Kidney (tissue), 10 donors: ENCODE measurements at regions not wholly inside any gene's neighbourhood (a gene's known extent, or its start where the extent isn't known, plus 50 kb on each side); places are given as distances from the start of the nearest gene placed in this dataset.
"Not testable (repeated sequence)": the region's sequence is repeated elsewhere in the genome, so short reads cannot be mapped to it uniquely, and the experiment has no call there.

ENCODE experiments used
- DNase-seq, 5 donors: peaks; one replicate each; pipeline ENCODE4 v3.0.0-alpha.2; 2013 to 2020
- FAIRE-seq: peaks from 2 replicates; lab custom pipeline; 2012; peaks lifted over from hg19 to GRCh38; lab: Jason Lieb, UNC
- H3K27ac ChIP-seq, 2 donors: one replicate each; pipeline ENCODE4 v1.7.0; 2013; ENCODE audit warnings: low read depth in 2 of 2, low read length in 2 of 2, inconsistent platforms in 1 of 2
- H3K27me3 ChIP-seq: one replicate; pipeline ENCODE4 v1.7.1; 2013; ENCODE audit warnings: low read length, inconsistent platforms; ENCODE audit not compliant: control insufficient read depth, insufficient read depth
- H3K36me3 ChIP-seq, 3 donors: one replicate each; pipeline versions ENCODE4 v1.7.0 to v1.7.1; 2013; ENCODE audit warnings: low read length in 3 of 3, control low read depth in 1 of 3, inconsistent platforms in 1 of 3; ENCODE audit not compliant: insufficient read depth in 3 of 3, control insufficient read depth in 2 of 3
- H3K4me1 ChIP-seq, 3 donors: one replicate each; pipeline versions ENCODE4 v1.7.0 to v1.7.1; 2013; ENCODE audit warnings: low read length in 3 of 3, inconsistent platforms in 1 of 3, low read depth in 1 of 3; ENCODE audit not compliant: control insufficient read depth in 2 of 3, insufficient read depth in 2 of 3
- H3K4me3 ChIP-seq, 3 donors: one replicate each; pipeline versions ENCODE4 v1.7.0 to v1.8.1; 2013; ENCODE audit warnings: low read length in 3 of 3, control low read depth in 1 of 3, inconsistent platforms in 1 of 3
- H3K9ac ChIP-seq, 3 donors: one replicate each; pipeline versions ENCODE4 v1.7.0 to v1.7.1; 2013; ENCODE audit warnings: low read length in 3 of 3, control low read depth in 1 of 3, inconsistent platforms in 1 of 3
- H3K9me3 ChIP-seq, 3 donors: one replicate each; pipeline versions ENCODE4 v1.7.0 to v1.7.1; 2013; ENCODE audit warnings: low read length in 3 of 3, control low read depth in 1 of 3, inconsistent platforms in 1 of 3; ENCODE audit not compliant: control insufficient read depth in 2 of 3, insufficient read depth in 1 of 3
- intact Hi-C: fragments of 100-400 bp; cut with DNase I; formaldehyde crosslinking; loops from one replicate; pipeline ENCODE4 v1.11.1; 2022
- donor health status: control.
- donor health status: control.
- donor health status: DM: yes; HTN: yes; CAD: no.
- donor health status: Normal renal cell carcinoma (clear cell type).

- H3K9me3 ChIP-seq, H3K27ac ChIP-seq, intact Hi-C loops, FAIRE-seq, H3K36me3 ChIP-seq, H3K4me1 ChIP-seq, H3K27me3 ChIP-seq, H3K9ac ChIP-seq, H3K4me3 ChIP-seq: not testable (repeated sequence)
- peak in 2 of 5 donors; percentile 33 to 56 for DNase-seq
Measured at GRCh38 chr4:3596957-3597733, 64.9 kb upstream of the LRPAP1 start.

- peak in 2 of 5 donors; percentile 7 to 18 for DNase-seq
- intact Hi-C loops, H3K27me3 ChIP-seq, H3K9me3 ChIP-seq, H3K9ac ChIP-seq, H3K4me1 ChIP-seq, H3K4me3 ChIP-seq, H3K27ac ChIP-seq, H3K36me3 ChIP-seq, FAIRE-seq: not testable (repeated sequence)
Measured at GRCh38 chr4:3595627-3596291, 63.5 kb upstream of the LRPAP1 start.

- FAIRE-seq, result not testable (repeated sequence)
Measured at GRCh38 chr4:3594751-3595150, 62.5 kb upstream of the LRPAP1 start.

GRCh38 chr4:3589946-3590924 lies 58.0 kb upstream of the LRPAP1 start:
- H3K4me3 ChIP-seq, intact Hi-C loops, H3K27ac ChIP-seq, FAIRE-seq, H3K27me3 ChIP-seq, H3K9me3 ChIP-seq, H3K9ac ChIP-seq, H3K36me3 ChIP-seq, H3K4me1 ChIP-seq: not testable (repeated sequence)
- peak in 1 of 5 donors; percentile 15 for DNase-seq

More at GRCh38 chr4:3594751-3595150, 62.5 kb upstream of the LRPAP1 start:
- H3K36me3 ChIP-seq, H3K27me3 ChIP-seq, H3K4me1 ChIP-seq, H3K9ac ChIP-seq, DNase-seq, H3K4me3 ChIP-seq, H3K27ac ChIP-seq, H3K9me3 ChIP-seq, intact Hi-C loops: not testable (repeated sequence)

- H3K4me3 ChIP-seq, FAIRE-seq, H3K27me3 ChIP-seq, H3K36me3 ChIP-seq, H3K9me3 ChIP-seq, intact Hi-C loops, H3K27ac ChIP-seq, H3K9ac ChIP-seq, H3K4me1 ChIP-seq: not testable (repeated sequence)
- DNase-seq, result peak in 1 of 5 donors; percentile 3
Measured at GRCh38 chr4:3589379-3589778, 57.2 kb upstream of the LRPAP1 start.

- FAIRE-seq, H3K9ac ChIP-seq, H3K9me3 ChIP-seq, H3K27ac ChIP-seq, H3K4me3 ChIP-seq, H3K4me1 ChIP-seq, H3K27me3 ChIP-seq, intact Hi-C loops, H3K36me3 ChIP-seq: not testable (repeated sequence)
- peak in 1 of 5 donors; percentile 39 for DNase-seq
Measured at GRCh38 chr4:3588517-3589194, 56.4 kb upstream of the LRPAP1 start.

GRCh38 chr4:3586596-3586995 lies 54.4 kb upstream of the LRPAP1 start:
- H3K9me3 ChIP-seq, H3K4me1 ChIP-seq, H3K27me3 ChIP-seq, H3K9ac ChIP-seq, H3K27ac ChIP-seq, DNase-seq, H3K4me3 ChIP-seq, FAIRE-seq, H3K36me3 ChIP-seq, intact Hi-C loops: not testable (repeated sequence)
